ENCODE measurements at regions not wholly inside any gene's neighbourhood (a gene's known extent, or its start where the extent isn't known, plus 50 kb on each side); places are given as distances from the start of the nearest gene placed in this dataset.

DNA sequence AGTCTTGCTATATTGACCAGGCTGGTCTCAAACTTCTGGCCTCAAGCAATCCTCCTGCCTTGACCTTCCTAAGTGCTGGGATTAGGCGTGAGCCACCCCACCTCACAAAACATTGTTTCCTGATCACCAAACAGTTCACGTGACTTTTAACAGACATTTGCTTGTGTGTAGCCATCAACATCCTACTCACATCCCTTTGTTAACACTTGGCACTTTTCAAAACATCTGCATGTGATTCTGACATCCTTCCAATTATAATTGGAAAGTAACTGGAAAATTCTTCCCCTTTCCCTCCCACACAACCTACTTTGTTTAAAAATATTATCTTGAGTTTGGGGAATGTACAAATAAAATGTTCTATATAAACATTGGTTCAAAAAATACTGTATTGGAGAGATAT, 317.9 kb downstream of the PCNX1 start:
- Histone ChIP-seq H3K9ac (ENCODE audit: extremely low read depth, insufficient read length, low read length) (no peak overlapping the region), H2BK12ac (ENCODE audit: insufficient read length, low read depth, low read length) (no peak overlapping the region), H3K79me1 (ENCODE audit: insufficient read depth, low read depth, low read length, poor library complexity, severe bottlenecking) (no peaks in the 10 kb centered on the region), H3K79me2 (ENCODE audit: insufficient read depth, low read length) (no peaks in the 10 kb centered on the region), H3K27me3 (ENCODE audit: insufficient read depth, low read length) (no peaks in the 10 kb centered on the region), H2BK20ac (ENCODE audit: low read depth, low read length, poor library complexity, severe bottlenecking) (no peak overlapping the region), H3K18ac (ENCODE audit: insufficient read length, low read depth, low read length) (no peak overlapping the region), H3K23ac (ENCODE audit: insufficient read length, low read depth, low read length) (no peak overlapping the region), H3K56ac (ENCODE audit: insufficient read length, low read depth, low read length) (no peak overlapping the region), H4K8ac (replicated peaks; ENCODE audit: insufficient read length, low read depth, low read length) (no peak overlapping the region), H2AFZ (ENCODE audit: low read length) (no peak overlapping the region), H2BK120ac (ENCODE audit: low read depth, low read length, poor library complexity, severe bottlenecking) (no peak overlapping the region), H4K5ac (ENCODE audit: insufficient read length, low read depth, low read length) (no peak overlapping the region), H3K4ac (ENCODE audit: low read depth, low read length) (no peak overlapping the region), H4K20me1 (ENCODE audit: control insufficient read depth, insufficient read depth, insufficient read length) (no peaks in the 10 kb centered on the region), H4K91ac (ENCODE audit: insufficient read length, low read depth, low read length) (no peak overlapping the region), H3K9me3 (ENCODE audit: control insufficient read depth, low read depth, low read length) (no peaks in the 10 kb centered on the region), H3K27ac (ENCODE audit: insufficient read length, low read depth, low read length) (no peak overlapping the region), H3K4me1 (ENCODE audit: insufficient read depth, low read length) (no peaks in the 10 kb centered on the region; the same call in 1 of the 2 replicates), H3K4me2 (ENCODE audit: insufficient read depth, insufficient read length, low read length) (no peak overlapping the region), H3K23me2 (ENCODE audit: insufficient read length, low read depth, low read length, poor library complexity, severe bottlenecking) (no peaks in the 10 kb centered on the region), H2BK5ac (ENCODE audit: insufficient read length, low read length) (no peak overlapping the region), H2BK15ac (ENCODE audit: low read depth, low read length) (no peak overlapping the region), H2AK5ac (ENCODE audit: insufficient read length, low read length) (no peak overlapping the region), H3K14ac (ENCODE audit: insufficient read depth, low read length) (no peak overlapping the region), H3T11ph (ENCODE audit: low read length) (no peak overlapping the region)
- Mint-ChIP-seq H3K9me3 (no peaks in the 10 kb centered on the region), H3K27ac (no peak overlapping the region), H3K4me1 (peaks cover 19 to 20% of the 10 kb centered on the region in 2 experiments), H3K4me3 (no peak overlapping the region), H3K36me3 (ENCODE audit: insufficient read depth in 1 of 3, low read depth in 3 of 3) (peaks cover 0 to 4% (median 0%) of the 10 kb centered on the region in 3 experiments; a peak in 3 of 7 replicates), H3K27me3 (ENCODE audit: low read depth) (no peaks in the 10 kb centered on the region)
- WGBS (ENCODE audit: extremely low coverage, insufficient read length, low lambda C conversion rate), result no CpG with 5 or more reads among the region's 2 CpGs
- TF ChIP-seq, protein P1, sequence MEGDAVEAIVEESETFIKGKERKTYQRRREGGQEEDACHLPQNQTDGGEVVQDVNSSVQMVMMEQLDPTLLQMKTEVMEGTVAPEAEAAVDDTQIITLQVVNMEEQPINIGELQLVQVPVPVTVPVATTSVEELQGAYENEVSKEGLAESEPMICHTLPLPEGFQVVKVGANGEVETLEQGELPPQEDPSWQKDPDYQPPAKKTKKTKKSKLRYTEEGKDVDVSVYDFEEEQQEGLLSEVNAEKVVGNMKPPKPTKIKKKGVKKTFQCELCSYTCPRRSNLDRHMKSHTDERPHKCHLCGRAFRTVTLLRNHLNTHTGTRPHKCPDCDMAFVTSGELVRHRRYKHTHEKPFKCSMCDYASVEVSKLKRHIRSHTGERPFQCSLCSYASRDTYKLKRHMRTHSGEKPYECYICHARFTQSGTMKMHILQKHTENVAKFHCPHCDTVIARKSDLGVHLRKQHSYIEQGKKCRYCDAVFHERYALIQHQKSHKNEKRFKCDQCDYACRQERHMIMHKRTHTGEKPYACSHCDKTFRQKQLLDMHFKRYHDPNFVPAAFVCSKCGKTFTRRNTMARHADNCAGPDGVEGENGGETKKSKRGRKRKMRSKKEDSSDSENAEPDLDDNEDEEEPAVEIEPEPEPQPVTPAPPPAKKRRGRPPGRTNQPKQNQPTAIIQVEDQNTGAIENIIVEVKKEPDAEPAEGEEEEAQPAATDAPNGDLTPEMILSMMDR (conservative IDR thresholded peaks at IDR 0.05), result no peak
- no peak for DNase-seq
